NCI-H1048 (cell line): ENCODE measurements at regions not wholly inside any gene's neighbourhood (a gene's known extent, or its start where the extent isn't known, plus 50 kb on each side); places are given as distances from the start of the nearest gene placed in this dataset.

Experiments
- DNase-seq: peaks from one replicate; lab custom pipeline; 2025; lab: John Stamatoyannopoulos, UW

DNA sequence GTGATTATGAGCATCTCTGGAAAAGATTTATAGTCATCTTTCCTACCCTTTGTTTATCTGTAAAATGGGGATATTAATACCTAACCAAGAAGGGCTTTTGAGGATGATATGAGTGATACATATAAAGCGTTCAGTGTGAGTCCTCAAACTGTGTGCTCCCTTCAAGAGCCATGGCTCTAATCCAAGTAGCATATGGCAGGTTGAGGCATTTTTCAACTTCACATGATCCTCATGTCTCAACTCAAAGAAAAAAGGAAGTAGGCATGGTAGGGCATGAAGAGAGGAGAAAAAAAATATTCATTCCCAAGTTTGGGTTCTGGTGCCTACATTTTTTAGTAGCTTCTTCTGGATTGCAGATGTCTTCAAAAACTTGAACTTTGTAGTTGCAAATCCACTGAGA lies 286.3 kb upstream of the ATP2B1 start:
- no peak for DNase-seq

DNA sequence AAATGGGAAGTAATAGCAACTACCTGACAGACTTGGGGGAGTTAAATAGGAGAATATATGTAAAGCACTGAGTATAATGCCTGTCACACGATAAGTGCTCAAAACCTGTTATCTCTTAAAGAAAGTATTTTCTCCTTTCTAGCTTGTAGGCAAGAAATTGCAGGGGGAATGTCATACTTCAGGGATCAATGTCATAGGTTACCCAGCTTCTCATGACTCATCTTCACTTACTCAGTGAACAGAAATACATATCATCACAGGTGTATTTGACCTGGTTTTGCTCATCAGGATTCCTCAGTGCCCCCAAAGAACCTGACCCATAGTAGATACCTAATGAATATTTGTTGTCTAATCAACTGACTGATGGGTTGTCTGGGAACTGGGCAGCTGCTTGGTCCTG lies 285.0 kb upstream of the ATP2B1 start:
- no peak for DNase-seq

DNA sequence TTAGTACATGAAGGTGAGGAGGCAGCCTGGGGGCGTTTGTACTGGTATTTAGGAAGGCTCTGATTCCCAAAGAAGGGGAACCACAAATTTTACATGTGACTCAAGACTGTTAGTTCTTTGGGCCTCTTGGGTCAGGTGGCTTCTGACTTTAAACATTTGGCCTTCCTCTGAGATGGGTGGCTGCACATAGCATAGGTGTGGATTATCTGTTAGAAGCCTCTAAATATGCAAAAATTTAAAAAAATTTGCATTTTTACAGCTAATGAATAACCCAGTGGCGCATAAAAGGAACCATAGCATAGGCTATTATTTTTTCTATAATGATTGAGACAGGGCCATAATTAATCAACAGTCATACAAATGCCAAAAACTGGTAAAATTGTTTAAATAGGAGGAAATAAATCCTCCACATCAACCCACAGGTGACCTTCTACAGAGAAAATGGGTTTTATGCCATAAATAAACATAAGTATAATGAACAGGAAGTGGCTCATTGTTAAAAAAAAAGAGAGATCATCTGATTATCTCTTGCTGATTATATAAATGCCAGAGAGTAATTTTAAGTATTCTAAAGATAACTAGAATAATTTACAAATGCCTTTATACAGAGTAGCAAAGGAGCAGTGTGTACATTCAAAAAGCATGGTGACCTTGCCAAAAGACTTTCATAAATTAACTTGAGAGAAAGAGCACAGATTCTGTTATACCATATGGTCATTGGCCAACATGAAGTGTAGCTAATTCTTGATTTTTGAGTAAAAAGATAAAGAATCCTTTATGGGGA lies 284.2 kb upstream of the ATP2B1 start:
- DNase-seq: no peak

DNA sequence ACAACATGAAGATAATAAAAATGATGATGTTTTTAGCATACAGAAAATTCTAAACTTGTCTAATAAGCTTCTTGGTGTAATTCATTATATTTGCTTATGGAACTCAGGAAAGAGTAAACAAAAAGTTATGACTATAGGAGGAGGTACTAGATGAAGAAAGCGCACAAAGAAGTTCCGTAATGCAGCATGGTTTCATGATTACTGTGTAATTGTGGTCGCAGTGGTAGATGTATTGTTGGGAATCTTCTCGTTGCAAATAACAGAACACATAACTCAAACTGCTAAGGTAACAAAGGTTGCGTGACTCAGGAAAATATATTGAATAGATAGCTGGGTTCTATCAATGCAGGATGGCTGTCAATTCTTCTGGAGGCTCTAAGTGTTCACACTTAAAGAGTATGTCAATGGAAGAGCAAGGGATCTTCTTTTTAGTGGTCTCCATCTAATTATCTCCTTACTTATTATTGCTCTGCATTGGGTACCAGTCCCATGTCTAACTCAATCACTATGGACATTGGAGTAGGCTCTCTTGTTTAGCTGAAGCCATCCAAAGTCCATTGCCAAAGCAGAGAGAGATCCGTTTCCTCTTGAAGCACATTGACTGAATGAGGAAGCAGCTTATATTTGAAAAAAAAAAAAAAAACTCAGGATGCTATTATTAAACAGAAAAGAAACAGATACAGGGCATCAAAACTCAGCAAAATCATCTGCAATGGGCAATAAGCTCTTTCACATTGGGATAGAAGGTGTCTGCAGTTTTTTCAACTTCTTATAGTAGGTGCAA lies 283.4 kb upstream of the ATP2B1 start:
- DNase-seq: no peak

DNA sequence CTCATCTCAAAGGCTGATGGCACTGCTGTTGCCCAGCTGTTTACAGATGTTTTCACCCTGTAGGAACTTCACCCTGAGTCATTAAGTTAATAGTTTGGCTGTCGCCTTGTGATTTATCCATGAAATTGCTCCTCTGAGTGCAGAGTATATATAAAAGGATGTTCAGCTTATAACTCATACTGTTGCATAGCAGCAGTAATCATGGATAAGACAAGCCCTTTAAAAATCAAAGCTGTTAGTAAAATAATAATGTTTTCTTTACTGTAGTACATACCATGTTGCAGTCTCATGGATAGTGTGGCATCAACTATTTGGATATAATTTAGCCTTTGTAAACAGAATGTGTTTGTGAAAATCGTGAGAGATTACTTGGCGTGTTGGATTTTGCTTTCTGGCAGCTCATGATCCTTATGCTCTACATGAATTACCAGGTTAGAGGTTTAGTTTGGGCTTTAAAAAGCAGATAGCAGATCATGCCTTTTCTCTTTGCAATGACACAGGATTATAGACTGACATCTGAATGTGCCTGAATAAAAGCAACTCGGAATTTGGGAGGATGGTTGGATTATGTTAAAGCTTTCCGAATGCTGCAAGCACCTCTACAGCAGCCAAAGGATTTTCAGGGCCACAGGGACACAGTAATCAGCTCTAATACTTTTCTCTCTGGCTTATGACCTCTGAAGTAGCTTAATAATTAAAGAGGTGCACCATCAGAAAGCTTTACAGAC lies 279.7 kb upstream of the ATP2B1 start:
- no peak for DNase-seq

DNA sequence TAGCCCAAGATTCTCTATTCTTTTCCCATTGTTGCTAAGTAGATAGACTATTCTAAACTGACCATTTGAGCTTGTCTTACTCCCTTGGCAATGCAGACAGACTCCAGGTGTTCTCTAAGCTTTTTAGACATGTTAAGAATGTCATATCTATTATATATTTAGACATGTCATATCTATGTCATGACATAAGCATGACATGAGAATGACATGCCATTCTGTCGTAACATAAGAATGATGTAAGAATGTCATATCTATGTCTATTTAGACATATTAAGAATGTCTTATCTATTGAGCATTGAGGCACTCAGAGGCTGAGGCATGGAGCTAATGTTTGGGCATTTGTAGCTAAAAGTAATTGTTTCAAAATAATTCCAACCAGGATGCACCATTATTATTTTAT lies 277.3 kb upstream of the ATP2B1 start:
- DNase-seq: no peak

DNA sequence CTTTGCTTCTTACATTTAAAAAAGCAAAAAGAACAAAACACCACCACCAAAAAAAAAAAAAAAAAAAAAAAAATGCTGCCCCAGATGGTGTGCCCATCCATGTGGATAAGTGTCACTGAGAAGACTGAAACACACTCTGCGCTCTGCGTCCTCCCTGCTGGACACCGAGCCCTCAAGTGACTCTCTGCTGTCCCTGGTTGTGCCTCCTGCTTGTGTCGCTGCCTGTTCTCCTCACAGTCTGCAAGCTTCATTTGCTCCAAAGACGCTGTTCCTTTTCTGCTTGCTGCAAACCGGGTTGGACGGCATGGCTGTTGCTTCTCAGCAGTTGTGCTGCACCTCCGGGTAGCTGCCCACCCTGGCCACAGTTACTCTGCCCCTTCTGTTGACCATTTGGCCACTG lies 276.2 kb upstream of the ATP2B1 start:
- DNase-seq: no peak

DNA sequence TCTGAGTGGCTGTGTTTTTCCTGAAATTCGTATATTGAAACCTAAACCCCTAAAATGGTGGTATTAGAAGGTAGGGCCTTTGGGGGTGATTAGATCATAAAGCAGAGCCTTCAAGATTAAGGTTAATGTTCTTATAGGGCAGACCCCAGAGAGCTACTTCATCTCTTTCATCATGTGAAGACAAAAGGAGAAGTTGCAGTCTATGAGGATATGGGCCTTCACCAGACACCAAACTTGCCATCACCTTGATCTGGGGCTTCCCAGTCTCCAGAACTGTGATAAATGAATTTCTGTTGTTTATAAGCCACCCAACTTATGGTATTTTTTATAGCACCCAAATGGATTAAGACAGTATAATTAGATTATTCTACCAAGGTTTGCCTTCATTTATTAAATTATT lies 275.0 kb upstream of the ATP2B1 start:
- no peak for DNase-seq

DNA sequence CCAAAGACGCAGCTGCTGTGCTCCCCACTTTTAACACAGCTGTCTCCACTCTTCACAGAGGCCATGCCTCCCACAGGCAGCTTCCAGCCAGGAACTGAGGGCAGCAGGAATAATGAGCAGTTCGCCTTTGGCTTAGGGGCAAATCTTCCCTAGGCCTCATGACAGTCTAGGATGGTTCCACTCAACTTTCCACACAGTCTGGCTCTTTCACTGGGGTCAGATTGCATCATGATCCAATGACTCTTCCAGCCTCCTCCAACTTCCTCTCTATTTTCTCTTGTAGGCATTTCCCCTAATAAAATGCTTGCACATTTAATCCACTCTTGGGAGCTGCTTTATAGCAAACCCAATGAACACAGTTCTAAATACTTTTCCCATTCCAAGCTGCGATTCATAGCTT lies 271.6 kb upstream of the ATP2B1 start:
- no peak for DNase-seq

DNA sequence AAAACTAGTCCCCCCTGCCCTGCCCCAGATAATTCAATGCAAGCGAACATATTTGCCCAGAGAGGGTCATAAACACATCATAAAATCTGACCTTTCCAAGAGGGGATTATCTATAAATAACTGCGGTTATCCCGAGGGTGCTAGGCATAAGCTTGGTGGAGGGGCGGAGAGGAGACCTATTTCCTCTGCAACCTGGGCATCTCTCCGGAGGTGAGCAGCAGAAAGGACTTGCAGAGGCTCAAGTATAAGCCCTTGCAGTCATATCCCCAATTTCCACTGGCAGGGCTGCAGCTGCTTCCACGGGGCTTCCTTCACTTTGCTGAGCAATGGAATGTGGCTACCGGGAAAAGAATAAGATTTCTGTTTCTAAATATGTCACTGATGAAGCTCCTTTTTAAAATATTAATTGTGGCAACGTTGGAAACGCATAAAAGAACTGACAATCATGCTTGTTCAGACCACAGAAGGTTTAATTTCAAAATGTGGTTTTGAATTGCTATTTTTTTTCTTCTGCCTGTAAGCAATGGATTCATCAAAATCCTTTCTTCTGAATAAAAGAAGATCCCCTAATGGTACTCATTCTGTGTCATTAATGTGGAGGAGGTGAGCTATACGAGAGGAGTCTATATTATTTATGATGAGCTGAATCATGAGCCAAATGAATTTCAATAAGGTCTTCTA lies 268.9 kb upstream of the ATP2B1 start:
- no peak for DNase-seq

DNA sequence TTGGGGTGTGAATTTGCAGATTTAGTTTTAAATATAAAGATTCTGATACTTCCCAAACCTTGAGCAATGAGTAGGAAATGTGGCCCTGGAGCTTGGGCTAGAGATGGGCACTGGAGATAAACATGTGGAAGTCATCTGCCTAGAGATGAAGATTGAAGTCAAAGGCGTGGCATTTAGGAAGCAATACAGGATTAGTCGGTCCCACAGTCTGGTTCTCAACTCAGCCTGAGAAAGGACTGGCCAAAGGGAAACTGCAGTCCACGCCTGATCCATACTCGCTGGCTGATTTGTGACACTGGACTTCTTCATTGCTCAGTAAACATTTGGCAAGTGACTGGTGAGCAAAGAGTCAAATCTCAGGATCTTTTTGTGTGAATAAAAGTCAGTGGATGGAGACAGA lies 268.2 kb upstream of the ATP2B1 start:
- no peak for DNase-seq

DNA sequence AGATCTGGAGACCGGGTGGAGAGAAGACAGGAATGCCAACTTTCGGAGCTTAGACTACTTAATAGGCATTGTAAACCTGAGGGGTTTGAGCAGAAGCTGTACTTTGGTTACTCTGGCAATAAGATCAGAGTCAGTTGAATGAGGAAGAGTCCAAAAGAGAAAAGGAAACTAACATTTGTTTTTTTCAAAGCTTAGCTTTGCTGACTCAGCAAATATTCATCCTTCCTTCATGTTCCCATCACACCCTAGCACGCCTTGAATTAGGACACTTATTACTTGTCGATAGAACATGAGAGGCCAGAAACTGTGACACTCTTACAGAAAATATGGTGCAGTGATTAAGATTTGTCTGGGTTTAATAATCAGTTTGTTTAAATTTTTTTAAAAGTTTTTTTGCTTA lies 266.9 kb upstream of the ATP2B1 start:
- DNase-seq: no peak

DNA sequence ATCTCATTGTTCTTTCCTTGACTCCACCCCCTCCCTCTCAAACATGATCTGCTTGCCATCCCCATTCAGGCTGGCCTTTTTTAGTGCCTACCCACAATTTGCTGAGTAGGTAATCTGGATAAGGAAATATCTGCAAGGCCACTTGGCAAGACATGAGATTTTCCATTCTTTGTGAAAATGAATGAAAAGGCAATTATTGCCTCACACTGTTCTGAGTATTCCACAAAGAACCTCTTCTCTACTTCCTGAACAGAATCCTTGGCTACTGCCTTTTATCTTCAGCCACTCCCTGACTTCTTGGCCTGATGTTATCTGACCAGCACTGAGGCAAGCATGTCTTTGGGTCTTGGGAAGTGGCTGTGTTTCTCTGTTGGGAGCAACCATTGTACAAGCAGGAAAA lies 263.2 kb upstream of the ATP2B1 start:
- DNase-seq: no peak

DNA sequence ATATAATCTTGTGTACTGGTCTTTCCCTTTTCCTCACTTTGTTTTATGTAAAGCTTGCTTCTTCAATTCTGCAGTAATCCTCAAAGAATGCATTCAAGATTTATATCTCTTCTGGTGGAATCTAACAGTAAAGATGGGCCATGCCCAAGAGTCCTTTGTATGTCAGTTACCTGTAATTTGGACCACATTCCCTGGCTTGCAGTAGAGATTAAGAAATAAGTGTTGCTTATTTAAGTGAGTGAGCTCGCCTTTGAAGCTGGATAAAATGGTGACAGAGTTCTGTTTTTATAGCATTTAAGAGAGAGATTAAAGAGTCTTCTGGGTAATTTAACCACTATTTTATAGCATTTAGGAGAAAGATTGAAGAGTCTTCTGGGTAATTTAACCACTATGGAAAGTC lies 262.1 kb upstream of the ATP2B1 start:
- no peak for DNase-seq

DNA sequence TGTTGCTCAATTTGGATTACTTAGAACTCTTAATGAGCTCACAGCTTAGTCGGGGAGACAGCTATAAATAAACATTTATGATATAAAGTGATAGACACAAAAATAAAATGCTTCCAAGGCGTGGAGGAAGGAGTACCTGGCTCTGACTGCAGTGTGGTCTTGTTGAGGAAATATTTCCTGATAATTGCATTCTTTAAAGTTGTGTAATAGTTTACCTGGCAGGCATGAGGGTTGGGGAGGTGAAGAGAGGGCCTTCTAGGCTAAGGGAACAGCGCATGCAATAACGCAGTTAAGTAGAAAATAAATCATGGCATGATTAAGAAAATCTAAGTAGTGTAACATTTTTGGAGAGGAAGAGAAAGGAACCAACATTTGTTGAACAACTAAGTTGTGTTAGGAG lies 260.5 kb upstream of the ATP2B1 start:
- DNase-seq: no peak

DNA sequence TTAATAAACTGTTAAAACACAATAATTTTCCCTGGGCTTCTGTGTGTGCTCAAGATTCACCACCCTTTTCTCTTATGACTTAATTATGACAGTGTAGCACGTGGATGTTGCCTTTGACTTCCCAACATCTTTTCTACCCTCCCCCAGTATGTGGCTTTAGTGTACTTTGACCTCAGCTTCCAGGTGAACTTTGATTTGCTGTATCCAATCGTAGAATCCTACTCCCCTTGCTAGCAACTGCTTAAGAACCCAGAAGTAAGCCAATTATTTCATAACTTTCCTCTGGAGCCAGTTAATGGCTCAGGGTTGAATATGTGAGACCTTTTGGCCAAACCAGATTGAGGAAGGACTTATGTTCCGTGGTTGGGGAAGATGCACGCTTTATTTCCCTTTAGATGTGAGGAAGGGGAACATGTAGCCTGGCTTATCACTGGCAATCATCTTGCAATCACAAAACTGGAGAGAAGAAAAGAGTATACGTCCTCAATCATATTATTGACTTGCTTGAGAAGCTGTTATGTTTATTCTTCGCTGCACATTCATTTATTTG lies 259.6 kb upstream of the ATP2B1 start:
- DNase-seq: no peak

DNA sequence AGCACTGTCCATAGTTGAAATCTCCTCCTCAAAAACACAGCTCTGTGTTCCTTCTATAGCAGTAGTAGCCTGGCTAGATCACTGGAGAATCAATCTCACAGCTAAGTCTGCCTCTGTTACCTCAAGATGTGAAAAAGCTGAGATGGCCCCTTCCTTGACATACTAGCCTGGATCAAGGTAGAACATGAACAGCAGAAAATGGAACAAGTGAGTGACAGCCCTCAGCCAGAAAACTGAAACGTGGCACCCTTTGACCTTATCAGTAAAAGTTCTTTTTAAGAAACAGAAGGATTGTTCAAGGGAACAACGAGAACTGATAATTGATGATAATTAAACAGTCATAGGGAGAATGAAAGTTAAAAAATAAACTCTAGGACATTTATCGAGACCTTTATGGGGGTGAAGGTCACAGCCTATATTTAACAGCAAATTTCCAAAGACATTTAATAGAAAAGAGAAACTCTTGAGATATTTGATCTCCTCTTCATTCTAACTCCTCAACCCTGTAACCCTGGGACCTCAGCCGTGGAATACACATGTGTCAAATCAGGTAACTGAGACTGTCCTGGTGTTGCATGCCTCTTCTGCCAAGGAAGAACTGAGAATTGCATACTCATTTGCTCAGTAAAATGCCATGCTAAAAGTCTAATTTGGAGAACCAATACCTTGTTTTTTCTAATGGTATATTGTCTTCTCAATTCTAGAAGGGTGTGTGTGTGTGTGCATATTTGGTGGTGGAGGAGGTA lies 258.0 kb upstream of the ATP2B1 start:
- no peak for DNase-seq

DNA sequence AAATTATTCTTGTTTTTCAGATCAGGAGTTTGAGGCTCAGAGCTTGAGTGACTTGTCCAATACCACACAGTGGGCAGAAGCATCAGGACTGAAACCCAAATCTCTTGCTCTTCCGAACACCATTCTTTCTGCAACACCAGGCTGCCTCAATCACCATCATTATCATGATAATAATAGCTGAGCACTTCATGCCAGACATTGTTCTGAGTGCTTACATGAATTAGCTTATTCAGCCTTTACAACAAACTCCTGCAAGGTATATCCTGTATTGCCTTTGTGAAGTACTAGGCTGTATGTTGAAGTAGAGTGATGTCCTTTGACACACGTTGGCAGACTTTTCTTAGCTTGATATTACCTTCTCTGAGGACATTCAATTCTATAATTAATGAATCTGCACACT lies 257.4 kb upstream of the ATP2B1 start:
- DNase-seq: no peak

DNA sequence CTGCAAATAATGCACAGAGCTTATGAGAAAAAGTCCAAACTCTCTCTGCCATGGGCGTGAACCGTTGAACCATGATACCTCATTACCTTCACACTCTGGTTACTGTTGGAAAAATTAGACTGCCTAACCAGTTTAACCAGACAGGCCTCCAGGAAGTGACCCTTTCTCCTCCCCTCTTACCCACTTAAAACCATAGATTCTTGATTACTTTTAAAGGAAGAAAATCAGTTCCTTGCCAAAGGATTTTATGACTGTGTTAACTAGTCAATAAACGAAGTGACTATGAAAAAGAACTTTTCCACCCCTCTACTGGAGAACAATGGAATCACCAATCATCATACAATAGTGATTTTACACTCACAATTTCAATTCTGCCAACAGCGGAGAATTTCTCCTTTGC lies 254.0 kb upstream of the ATP2B1 start:
- DNase-seq: no peak

DNA sequence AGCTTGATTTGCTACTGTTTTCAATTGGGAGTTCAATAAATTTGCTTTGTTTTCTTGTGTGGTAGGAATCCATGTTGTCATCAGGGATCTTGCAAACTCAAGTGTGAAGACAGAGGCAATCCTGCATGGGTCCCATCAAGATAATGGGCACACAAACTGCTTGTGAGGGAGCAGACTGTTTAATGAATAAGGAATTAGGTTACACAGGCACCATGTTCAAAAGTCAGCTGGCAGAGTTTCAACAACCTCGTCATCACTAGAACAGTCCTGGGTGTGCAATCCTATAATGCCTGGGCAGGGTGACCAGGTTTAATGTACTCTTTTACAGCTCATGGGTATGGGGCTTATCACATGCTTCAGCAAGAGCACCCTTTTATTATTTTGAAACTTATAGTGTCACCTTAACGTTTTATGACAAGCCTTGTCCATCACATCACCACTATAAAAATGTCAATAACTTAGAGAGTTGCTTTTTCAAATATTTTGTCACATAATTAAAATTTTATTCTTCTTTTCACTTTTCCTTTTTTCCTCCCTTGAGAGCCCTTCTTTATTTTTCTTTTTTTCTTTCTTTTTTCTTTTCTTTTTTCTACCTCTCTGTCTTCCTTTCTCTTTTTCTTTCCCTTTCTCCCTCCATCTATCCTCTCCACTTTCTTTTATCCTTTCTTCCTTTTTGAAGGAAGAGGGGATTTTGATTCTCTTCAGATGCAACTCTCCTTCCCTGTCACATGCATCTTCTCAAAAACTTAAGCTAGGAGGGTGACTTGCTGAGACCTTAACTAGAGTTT lies 252.2 kb upstream of the ATP2B1 start:
- no peak for DNase-seq
